GM18867 (cell line): ENCODE measurements at regions not wholly inside any gene's neighbourhood (a gene's known extent, or its start where the extent isn't known, plus 50 kb on each side); places are given as distances from the start of the nearest gene placed in this dataset.

Experiments
- ATAC-seq: cut with Tn5 transposase; IDR thresholded peaks from one replicate; pipeline ENCODE4 v1.9.1; 2021; ENCODE audit warnings: mild to moderate bottlenecking, moderate library complexity; ENCODE audit not compliant: unreplicated experiment

GRCh38 chr18:42184685-42185477, 229.8 kb downstream of the PIK3C3 start:
- ATAC-seq: no peak

GRCh38 chr18:42185486-42185885, 230.5 kb downstream of the PIK3C3 start:
- ATAC-seq: no peak

GRCh38 chr18:42187611-42188380, 232.8 kb downstream of the PIK3C3 start:
- ATAC-seq: peak; percentile 86

GRCh38 chr18:42190643-42191042, 235.6 kb downstream of the PIK3C3 start:
- no peak for ATAC-seq

GRCh38 chr18:42192251-42193248, 237.5 kb downstream of the PIK3C3 start:
- no peak for ATAC-seq

- ATAC-seq: no peak
Observed at GRCh38 chr18:42196651-42197050, 241.6 kb downstream of the PIK3C3 start.

GRCh38 chr18:42201137-42201536, 246.1 kb downstream of the PIK3C3 start:
- ATAC-seq: no peak

- no peak for ATAC-seq
Observed at GRCh38 chr18:42211201-42211600, 256.2 kb downstream of the PIK3C3 start.

GRCh38 chr18:42222557-42222956, 267.5 kb downstream of the PIK3C3 start:
- ATAC-seq: no peak

- peak; percentile 48 for ATAC-seq
Observed at GRCh38 chr18:42228581-42228980, 273.5 kb downstream of the PIK3C3 start.

- peak; percentile 97 for ATAC-seq
Observed at GRCh38 chr18:42229211-42230210, 274.5 kb downstream of the PIK3C3 start.

GRCh38 chr18:42230636-42231035, 275.6 kb downstream of the PIK3C3 start:
- ATAC-seq: no peak

- no peak for ATAC-seq
Observed at GRCh38 chr18:42231284-42231683, 276.2 kb downstream of the PIK3C3 start.

GRCh38 chr18:42231796-42232195, 276.8 kb downstream of the PIK3C3 start:
- no peak for ATAC-seq

- ATAC-seq: no peak
Observed at GRCh38 chr18:42233908-42234307, 278.9 kb downstream of the PIK3C3 start.

GRCh38 chr18:42242758-42243157, 287.7 kb downstream of the PIK3C3 start:
- no peak for ATAC-seq

- ATAC-seq: no peak
Observed at GRCh38 chr18:42245137-42245536, 290.1 kb downstream of the PIK3C3 start.

- ATAC-seq: no peak
Observed at GRCh38 chr18:42255908-42256765, 301.1 kb downstream of the PIK3C3 start.
